ENCODE measurements at regions not wholly inside any gene's neighbourhood (a gene's known extent, or its start where the extent isn't known, plus 50 kb on each side); places are given as distances from the start of the nearest gene placed in this dataset.

GRCh38 chr16:82488460-82488859, 138.3 kb upstream of the CDH13 start:
- TF ChIP-seq POLR2AphosphoS5 (IDR thresholded peaks at IDR 0.05) (no peak), POLR2A (IDR thresholded peaks at IDR 0.05) (no peak), CTCF (IDR thresholded peaks at IDR 0.05) (no peak), EP300 (IDR thresholded peaks at IDR 0.05) (no peak)
- H3K36me3 ChIP-seq: no peaks in the 10 kb centered on the region
- 79 to 85% methylated on average over 4 of the region's 4 CpGs for WGBS, 2 donors
- DNase-seq: no peak
- no peak overlapping the region for H3K27ac ChIP-seq
- no peaks in the 10 kb centered on the region for H3K4me1 ChIP-seq
- ATAC-seq (ENCODE audit: low FRiP score in 2 of 2): no peak
- H3K9me3 ChIP-seq: no peaks in the 10 kb centered on the region
- no peak overlapping the region for H3K4me3 ChIP-seq
- no peaks in the 10 kb centered on the region for H3K27me3 ChIP-seq

- no peaks in the 10 kb centered on the region for H3K27me3 ChIP-seq
Observed at GRCh38 chr16:82481455-82481854, 145.3 kb upstream of the CDH13 start.

GRCh38 chr16:82476786-82477185, 150.0 kb upstream of the CDH13 start:
- no peak for ATAC-seq (ENCODE audit: low FRiP score in 2 of 2)
- Histone ChIP-seq H3K9me3 (no peaks in the 10 kb centered on the region), H3K36me3 (no peaks in the 10 kb centered on the region), H3K4me3 (no peak overlapping the region), H3K27ac (no peak overlapping the region), H3K27me3 (no peaks in the 10 kb centered on the region), H3K4me1 (no peaks in the 10 kb centered on the region)
- no peak for DNase-seq
- WGBS, 2 donors: 72 to 84% methylated on average over 5 of the region's 5 CpGs
- TF ChIP-seq CTCF (IDR thresholded peaks at IDR 0.05) (no peak), EP300 (IDR thresholded peaks at IDR 0.05) (no peak), POLR2A (IDR thresholded peaks at IDR 0.05) (no peak), POLR2AphosphoS5 (IDR thresholded peaks at IDR 0.05) (no peak)

More at GRCh38 chr16:82481455-82481854, 145.3 kb upstream of the CDH13 start:
- no peak for DNase-seq
- 75 to 77% methylated on average over 3 of the region's 3 CpGs for WGBS, 2 donors
- H3K4me1 ChIP-seq: no peaks in the 10 kb centered on the region
- H3K4me3 ChIP-seq: no peak overlapping the region
- no peak for TF ChIP-seq EP300 (IDR thresholded peaks at IDR 0.05)
- TF ChIP-seq POLR2AphosphoS5 (IDR thresholded peaks at IDR 0.05): no peak
- TF ChIP-seq CTCF (IDR thresholded peaks at IDR 0.05): no peak
- no peak for TF ChIP-seq POLR2A (IDR thresholded peaks at IDR 0.05)
- H3K9me3 ChIP-seq: no peaks in the 10 kb centered on the region
- ATAC-seq (ENCODE audit: low FRiP score in 2 of 2): no peak
- H3K27ac ChIP-seq: no peak overlapping the region
- no peaks in the 10 kb centered on the region for H3K36me3 ChIP-seq

GRCh38 chr16:82470620-82471152, 156.1 kb upstream of the CDH13 start:
- ATAC-seq (ENCODE audit: low FRiP score in 2 of 2) (no peak), DNase-seq (no peak)

More at GRCh38 chr16:82470620-82471152, 156.1 kb upstream of the CDH13 start:
- Histone ChIP-seq H3K4me1 (no peaks in the 10 kb centered on the region), H3K4me3 (no peak overlapping the region), H3K36me3 (no peaks in the 10 kb centered on the region), H3K27ac (no peak overlapping the region), H3K9me3 (no peaks in the 10 kb centered on the region), H3K27me3 (no peaks in the 10 kb centered on the region)
- no peak for TF ChIP-seq CTCF (IDR thresholded peaks at IDR 0.05)
- 60 to 62% methylated on average over 7 to 8 of the region's 8 CpGs for WGBS, 2 donors

Measured in upper lobe of left lung (tissue), 6 donors.